ENCODE measurements at regions not wholly inside any gene's neighbourhood (a gene's known extent, or its start where the extent isn't known, plus 50 kb on each side); places are given as distances from the start of the nearest gene placed in this dataset.

- peaks cover 6% of the 10 kb centered on the region for H3K4me1 ChIP-seq
- peaks cover 22% of the 10 kb centered on the region for H3K9me3 ChIP-seq (replicated peaks)
- no peak for TF ChIP-seq CTCF (IDR thresholded peaks at IDR 0.05; ENCODE audit: borderline replicate concordance)
- no peaks in the 10 kb centered on the region for H3K36me3 ChIP-seq
- DNase-seq: no peak
- H3K27ac ChIP-seq (replicated peaks): no peak overlapping the region
- intact Hi-C loops (cut with micrococcal nuclease): no loop called here
- H3K4me3 ChIP-seq: no peak overlapping the region
- H3K27me3 ChIP-seq (ENCODE audit: low read depth): no peaks in the 10 kb centered on the region
These were observed 136.1 kb downstream of the TNFSF18 start for GRCh38 chr1:172914501-172915144.

- no peak overlapping the region for H3K4me3 ChIP-seq
- peaks cover 6% of the 10 kb centered on the region for H3K4me1 ChIP-seq
- H3K36me3 ChIP-seq: no peaks in the 10 kb centered on the region
- intact Hi-C loops (cut with micrococcal nuclease): no loop called here
- no peaks in the 10 kb centered on the region for H3K27me3 ChIP-seq (ENCODE audit: low read depth)
- H3K9me3 ChIP-seq (replicated peaks): peaks cover 22% of the 10 kb centered on the region
- no peak for DNase-seq
- TF ChIP-seq CTCF (IDR thresholded peaks at IDR 0.05; ENCODE audit: borderline replicate concordance): no peak
- no peak overlapping the region for H3K27ac ChIP-seq (replicated peaks)
These were observed 135.5 kb downstream of the TNFSF18 start for GRCh38 chr1:172915271-172915670.

GRCh38 chr1:172916116-172916515, 134.6 kb downstream of the TNFSF18 start:
- Histone ChIP-seq H3K4me3 (no peak overlapping the region), H3K4me1 (peaks cover 6% of the 10 kb centered on the region), H3K27me3 (ENCODE audit: low read depth) (no peaks in the 10 kb centered on the region), H3K27ac (replicated peaks) (no peak overlapping the region), H3K36me3 (no peaks in the 10 kb centered on the region), H3K9me3 (replicated peaks) (peaks cover 22% of the 10 kb centered on the region)
- intact Hi-C loops (cut with micrococcal nuclease): no loop called here
- no peak for TF ChIP-seq CTCF (IDR thresholded peaks at IDR 0.05; ENCODE audit: borderline replicate concordance)
- DNase-seq: no peak

GRCh38 chr1:172917972-172918371, 132.8 kb downstream of the TNFSF18 start:
- no peak for TF ChIP-seq CTCF (IDR thresholded peaks at IDR 0.05; ENCODE audit: borderline replicate concordance)
- H3K27me3 ChIP-seq (ENCODE audit: low read depth): no peaks in the 10 kb centered on the region
- no peak for DNase-seq
- no peak overlapping the region for H3K4me3 ChIP-seq
- H3K36me3 ChIP-seq: no peaks in the 10 kb centered on the region
- peaks cover 6% of the 10 kb centered on the region for H3K4me1 ChIP-seq
- H3K27ac ChIP-seq (replicated peaks): no peak overlapping the region
- H3K9me3 ChIP-seq (replicated peaks): peaks cover 10% of the 10 kb centered on the region
- intact Hi-C loops (cut with micrococcal nuclease): no loop called here

GRCh38 chr1:172918478-172918877, 132.3 kb downstream of the TNFSF18 start:
- H3K4me1 ChIP-seq: peaks cover 6% of the 10 kb centered on the region
- intact Hi-C loops (cut with micrococcal nuclease): no loop called here
- TF ChIP-seq CTCF (IDR thresholded peaks at IDR 0.05; ENCODE audit: borderline replicate concordance): no peak
- no peak overlapping the region for H3K4me3 ChIP-seq
- H3K36me3 ChIP-seq: no peaks in the 10 kb centered on the region
- no peaks in the 10 kb centered on the region for H3K27me3 ChIP-seq (ENCODE audit: low read depth)
- no peak for DNase-seq
- H3K9me3 ChIP-seq (replicated peaks): peaks cover 5% of the 10 kb centered on the region
- H3K27ac ChIP-seq (replicated peaks): no peak overlapping the region

Data from left ventricle myocardium inferior (tissue), 1 donor.